KMS-11 (cell line): ENCODE measurements at regions not wholly inside any gene's neighbourhood (a gene's known extent, or its start where the extent isn't known, plus 50 kb on each side); places are given as distances from the start of the nearest gene placed in this dataset.
"Not testable (repeated sequence)": the region's sequence is repeated elsewhere in the genome, so short reads cannot be mapped to it uniquely, and the experiment has no call there.

Source experiments
- H2AFZ ChIP-seq: fragments of 200-600 bp; sonication (generic); 2 replicates; pipeline ENCODE4 v1.6.1; 2016; ENCODE audit warnings: antibody characterized with exemption, mixed run types, low read depth
- H3K27ac ChIP-seq: fragments of 200-600 bp; sonication (generic); 2 replicates; pipeline ENCODE4 v1.6.1; 2016; ENCODE audit warnings: mild to moderate bottlenecking, mixed run types
- H3K27me3 ChIP-seq: fragments of 200-600 bp; sonication (generic); 2 replicates; pipeline ENCODE4 v1.6.1; 2017; ENCODE audit warnings: mild to moderate bottlenecking, low read depth, mixed run types, moderate library complexity; ENCODE audit not compliant: insufficient read depth
- H3K36me3 ChIP-seq: fragments of 200-600 bp; sonication (generic); 2 replicates; pipeline ENCODE4 v1.6.1; 2017; ENCODE audit warnings: mild to moderate bottlenecking, mixed run types; ENCODE audit not compliant: insufficient read depth
- H3K4me1 ChIP-seq: fragments of 200-600 bp; sonication (generic); 2 replicates; pipeline ENCODE4 v1.6.1; 2016; ENCODE audit warnings: mild to moderate bottlenecking, low read depth, mixed run types; ENCODE audit not compliant: poor library complexity, severe bottlenecking
- H3K4me2 ChIP-seq: fragments of 200-600 bp; sonication (generic); 2 replicates; pipeline ENCODE4 v1.7.0; 2016; ENCODE audit warnings: mild to moderate bottlenecking, mixed run types
- H3K4me3 ChIP-seq: fragments of 200-600 bp; sonication (generic); IDR thresholded peaks from 2 replicates; pipeline ENCODE4 v1.6.1; 2017; ENCODE audit warnings: low read depth, low read length, mixed read lengths; ENCODE audit not compliant: insufficient read depth
- H3K79me2 ChIP-seq: fragments of 200-600 bp; sonication (generic); 2 replicates; pipeline ENCODE4 v1.6.1; 2016; ENCODE audit warnings: low read depth, mixed run types; ENCODE audit not compliant: insufficient read depth
- H3K9ac ChIP-seq: fragments of 200-600 bp; sonication (generic); 2 replicates; pipeline ENCODE4 v1.6.1; 2016; ENCODE audit warnings: mild to moderate bottlenecking, mixed run types
- H4K20me1 ChIP-seq: fragments of 200-600 bp; sonication (generic); 2 replicates; pipeline ENCODE4 v1.6.1; 2016; ENCODE audit warnings: mild to moderate bottlenecking, mixed run types; ENCODE audit not compliant: insufficient read depth
- CTCF ChIP-seq: fragments of 200-600 bp; sonication (generic); conservative IDR thresholded peaks from 2 replicates; pipeline ENCODE4 v1.6.1; 2017; ENCODE audit warnings: low read depth, mild to moderate bottlenecking, antibody characterized with exemption, low read length, moderate library complexity, mixed read lengths

GRCh38 chr4:150021483-150021882 lies 56.8 kb upstream of the DCLK2 start:
- TF ChIP-seq CTCF: no peak
- H2AFZ ChIP-seq: no peak overlapping the region
- H3K4me1 ChIP-seq: peaks cover 22% of the 10 kb centered on the region
- no peaks in the 10 kb centered on the region for H4K20me1 ChIP-seq
- no peak overlapping the region for H3K9ac ChIP-seq
- H3K4me3 ChIP-seq: no peak overlapping the region
- H3K4me2 ChIP-seq: no peak overlapping the region
- no peaks in the 10 kb centered on the region for H3K79me2 ChIP-seq
- no peak overlapping the region for H3K27ac ChIP-seq
- no peaks in the 10 kb centered on the region for H3K27me3 ChIP-seq
- H3K36me3 ChIP-seq: no peaks in the 10 kb centered on the region

GRCh38 chr4:150023489-150023888 lies 54.8 kb upstream of the DCLK2 start:
- H3K4me1 ChIP-seq: peaks cover 22% of the 10 kb centered on the region
- no peak overlapping the region for H3K4me3 ChIP-seq
- no peak overlapping the region for H3K4me2 ChIP-seq

GRCh38 chr4:150026987-150027386 lies 51.3 kb upstream of the DCLK2 start:
- H3K27me3 ChIP-seq, H3K36me3 ChIP-seq, H3K4me3 ChIP-seq, H3K9ac ChIP-seq, H4K20me1 ChIP-seq, H3K4me2 ChIP-seq, H3K79me2 ChIP-seq, H3K4me1 ChIP-seq, H3K27ac ChIP-seq, H2AFZ ChIP-seq: not testable (repeated sequence)

More at GRCh38 chr4:150023489-150023888, 54.8 kb upstream of the DCLK2 start:
- Histone ChIP-seq H3K9ac (no peak overlapping the region), H2AFZ (no peak overlapping the region), H3K36me3 (no peaks in the 10 kb centered on the region), H4K20me1 (no peaks in the 10 kb centered on the region), H3K27me3 (no peaks in the 10 kb centered on the region), H3K27ac (no peak overlapping the region), H3K79me2 (no peaks in the 10 kb centered on the region)
- no peak for TF ChIP-seq CTCF
